ENCODE measurements at regions not wholly inside any gene's neighbourhood (a gene's known extent, or its start where the extent isn't known, plus 50 kb on each side); places are given as distances from the start of the nearest gene placed in this dataset.

- H3K9me3 ChIP-seq (ENCODE audit: insufficient read depth, low read length): no peaks in the 10 kb centered on the region
- TF ChIP-seq EZH2phosphoT487 (conservative IDR thresholded peaks at IDR 0.05; ENCODE audit: low read length) (no peak), CTCF (IDR thresholded peaks at IDR 0.05; ENCODE audit: insufficient read depth, low read length, poor library complexity, severe bottlenecking) (no peak)
- no peaks in the 10 kb centered on the region for H3F3A ChIP-seq (ENCODE audit: insufficient read depth)
- H3K36me3 ChIP-seq (ENCODE audit: low read length): no peaks in the 10 kb centered on the region
- H2AFZ ChIP-seq (ENCODE audit: low read depth, low read length, severe bottlenecking): no peak overlapping the region
- H3K27ac ChIP-seq (ENCODE audit: low read depth, low read length): no peak overlapping the region
- H3K9me2 ChIP-seq (replicated peaks; ENCODE audit: insufficient read depth, low read length): no peaks in the 10 kb centered on the region
- no peak overlapping the region for H3K9ac ChIP-seq (ENCODE audit: low read length)
- H3K4me3 ChIP-seq (ENCODE audit: insufficient read depth, low read length, poor library complexity, severe bottlenecking): no peak overlapping the region
- no peaks in the 10 kb centered on the region for H3K79me2 ChIP-seq (ENCODE audit: insufficient read depth, low read length)
- no peaks in the 10 kb centered on the region for H4K20me1 ChIP-seq (ENCODE audit: low read depth, low read length)
- no peaks in the 10 kb centered on the region for H3K27me3 ChIP-seq (ENCODE audit: low read length)
- no peak overlapping the region for H3K4me2 ChIP-seq (ENCODE audit: low read depth, low read length, poor library complexity, severe bottlenecking)
Observed at GRCh38 chr1:73181190-73181540, 898.8 kb upstream of the NEGR1 start.

- no peaks in the 10 kb centered on the region for H3K36me3 ChIP-seq (ENCODE audit: low read length)
- no peaks in the 10 kb centered on the region for H3K27me3 ChIP-seq (ENCODE audit: low read length)
- no peaks in the 10 kb centered on the region for H3F3A ChIP-seq (ENCODE audit: insufficient read depth)
- no peaks in the 10 kb centered on the region for H3K9me2 ChIP-seq (replicated peaks; ENCODE audit: insufficient read depth, low read length)
- no peak overlapping the region for H3K27ac ChIP-seq (ENCODE audit: low read depth, low read length)
- no peak overlapping the region for H2AFZ ChIP-seq (ENCODE audit: low read depth, low read length, severe bottlenecking)
- no peaks in the 10 kb centered on the region for H3K79me2 ChIP-seq (ENCODE audit: insufficient read depth, low read length)
- H3K9ac ChIP-seq (ENCODE audit: low read length): no peak overlapping the region
- TF ChIP-seq EZH2phosphoT487 (conservative IDR thresholded peaks at IDR 0.05; ENCODE audit: low read length): no peak
- no peak for TF ChIP-seq CTCF (IDR thresholded peaks at IDR 0.05; ENCODE audit: insufficient read depth, low read length, poor library complexity, severe bottlenecking)
- no peaks in the 10 kb centered on the region for H4K20me1 ChIP-seq (ENCODE audit: low read depth, low read length)
- no peak overlapping the region for H3K4me3 ChIP-seq (ENCODE audit: insufficient read depth, low read length, poor library complexity, severe bottlenecking)
- no peaks in the 10 kb centered on the region for H3K9me3 ChIP-seq (ENCODE audit: insufficient read depth, low read length)
- no peak overlapping the region for H3K4me2 ChIP-seq (ENCODE audit: low read depth, low read length, poor library complexity, severe bottlenecking)
Observed at GRCh38 chr1:73180397-73181189, 898.3 kb upstream of the NEGR1 start.

DNA sequence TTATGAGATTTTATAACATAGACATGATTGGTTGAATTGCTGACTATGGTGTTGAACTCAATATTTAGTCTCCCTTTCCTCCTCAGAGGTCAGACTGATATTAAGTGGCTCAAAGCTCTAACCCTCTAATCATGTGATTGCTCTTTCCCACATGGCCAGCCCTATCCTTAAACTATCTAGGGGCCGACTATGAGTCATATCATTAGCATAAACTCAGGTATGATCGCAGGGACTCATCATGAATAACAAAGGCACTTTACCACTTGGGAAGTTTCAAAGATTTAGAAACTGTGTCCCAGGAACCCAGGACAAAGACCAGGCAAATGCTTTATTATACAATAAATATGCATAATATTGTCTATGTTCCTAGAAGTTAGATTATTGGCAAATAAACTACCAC lies 894.6 kb upstream of the NEGR1 start:
- Histone ChIP-seq H3F3A (ENCODE audit: insufficient read depth) (no peaks in the 10 kb centered on the region), H2AFZ (ENCODE audit: low read depth, low read length, severe bottlenecking) (no peak overlapping the region), H3K79me2 (ENCODE audit: insufficient read depth, low read length) (no peaks in the 10 kb centered on the region), H3K9ac (ENCODE audit: low read length) (no peak overlapping the region), H3K9me2 (replicated peaks; ENCODE audit: insufficient read depth, low read length) (no peaks in the 10 kb centered on the region), H4K20me1 (ENCODE audit: low read depth, low read length) (no peaks in the 10 kb centered on the region), H3K9me3 (ENCODE audit: insufficient read depth, low read length) (no peaks in the 10 kb centered on the region), H3K27me3 (ENCODE audit: low read length) (no peaks in the 10 kb centered on the region), H3K4me3 (ENCODE audit: insufficient read depth, low read length, poor library complexity, severe bottlenecking) (no peak overlapping the region), H3K27ac (ENCODE audit: low read depth, low read length) (no peak overlapping the region), H3K36me3 (ENCODE audit: low read length) (no peaks in the 10 kb centered on the region), H3K4me2 (ENCODE audit: low read depth, low read length, poor library complexity, severe bottlenecking) (no peak overlapping the region)
- TF ChIP-seq CTCF (IDR thresholded peaks at IDR 0.05; ENCODE audit: insufficient read depth, low read length, poor library complexity, severe bottlenecking) (no peak), EZH2phosphoT487 (conservative IDR thresholded peaks at IDR 0.05; ENCODE audit: low read length) (no peak)
